GM23248 (cell line): ENCODE measurements at regions not wholly inside any gene's neighbourhood (a gene's known extent, or its start where the extent isn't known, plus 50 kb on each side); places are given as distances from the start of the nearest gene placed in this dataset.

Experiments
- EZH2 ChIP-seq: fragments of 200-600 bp; sonication (generic); IDR thresholded peaks from 2 replicates; pipeline ENCODE4 v1.6.1; 2018; ENCODE audit warnings: antibody characterized with exemption, mild to moderate bottlenecking; ENCODE audit not compliant: insufficient read depth, poor library complexity, severe bottlenecking
- EZH2phosphoT487 ChIP-seq: fragments of 200-600 bp; sonication (generic); IDR thresholded peaks from 2 replicates; pipeline ENCODE4 v1.6.1; 2018; ENCODE audit warnings: antibody characterized with exemption, moderate library complexity, mild to moderate bottlenecking, low read depth; ENCODE audit not compliant: insufficient read depth

DNA sequence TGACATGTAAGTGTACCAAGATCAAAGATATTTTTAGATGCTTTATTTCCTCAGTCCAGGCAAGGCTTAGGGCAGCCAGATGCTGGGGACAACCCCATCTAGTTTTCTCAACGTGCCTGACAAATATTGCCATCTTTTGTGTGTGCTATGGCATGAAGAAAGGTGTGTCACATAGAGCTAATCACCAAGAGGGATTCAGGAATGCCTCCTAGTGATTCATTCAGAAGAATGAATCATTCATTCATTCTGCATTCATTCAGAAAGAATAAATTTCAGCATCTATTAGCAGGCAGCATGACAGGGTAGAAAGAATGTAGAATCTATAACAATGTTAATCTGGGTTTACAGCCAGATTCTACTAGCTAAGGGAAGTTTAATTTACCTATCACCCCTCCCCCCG, 75.4 kb upstream of the LRRC4C start:
- no peak for TF ChIP-seq EZH2
- no peak for TF ChIP-seq EZH2phosphoT487
